ENCODE measurements at regions not wholly inside any gene's neighbourhood (a gene's known extent, or its start where the extent isn't known, plus 50 kb on each side); places are given as distances from the start of the nearest gene placed in this dataset.

- DNase-seq (ENCODE audit: low read depth) = no peak
Measured at GRCh38 chr10:129090165-129090564, 376.9 kb upstream of the MGMT start.

GRCh38 chr10:129090618-129091366 is 376.2 kb upstream of the MGMT start:
- DNase-seq (ENCODE audit: low read depth) = no peak

GRCh38 chr10:129093641-129094040 is 373.4 kb upstream of the MGMT start:
- DNase-seq (ENCODE audit: low read depth) = no peak

GRCh38 chr10:129094233-129094632 is 372.8 kb upstream of the MGMT start:
- no peak for DNase-seq (ENCODE audit: low read depth)

- DNase-seq (ENCODE audit: low read depth) = no peak
Measured at GRCh38 chr10:129094861-129095260, 372.2 kb upstream of the MGMT start.

- no peak for DNase-seq (ENCODE audit: low read depth)
Measured at GRCh38 chr10:129095680-129096064, 371.4 kb upstream of the MGMT start.

GRCh38 chr10:129096065-129096984 is 370.7 kb upstream of the MGMT start:
- DNase-seq (ENCODE audit: low read depth) = no peak

- no peak for DNase-seq (ENCODE audit: low read depth)
Measured at GRCh38 chr10:129097776-129098330, 369.2 kb upstream of the MGMT start.

GRCh38 chr10:129098517-129098916 is 368.5 kb upstream of the MGMT start:
- no peak for DNase-seq (ENCODE audit: low read depth)

GRCh38 chr10:129099486-129099885 is 367.6 kb upstream of the MGMT start:
- DNase-seq (ENCODE audit: low read depth) = no peak

- no peak for DNase-seq (ENCODE audit: low read depth)
Measured at GRCh38 chr10:129099992-129100391, 367.0 kb upstream of the MGMT start.

GRCh38 chr10:129101232-129101980 is 365.6 kb upstream of the MGMT start:
- DNase-seq (ENCODE audit: low read depth) = no peak

- DNase-seq (ENCODE audit: low read depth) = no peak
Measured at GRCh38 chr10:129102906-129103693, 363.9 kb upstream of the MGMT start.

- no peak for DNase-seq (ENCODE audit: low read depth)
Measured at GRCh38 chr10:129104266-129105045, 362.6 kb upstream of the MGMT start.

- no peak for DNase-seq (ENCODE audit: low read depth)
Measured at GRCh38 chr10:129105266-129105665, 361.8 kb upstream of the MGMT start.

- no peak for DNase-seq (ENCODE audit: low read depth)
Measured at GRCh38 chr10:129106314-129106713, 360.7 kb upstream of the MGMT start.

GRCh38 chr10:129107525-129107924 is 359.5 kb upstream of the MGMT start:
- no peak for DNase-seq (ENCODE audit: low read depth)

GRCh38 chr10:129108378-129108777 is 358.7 kb upstream of the MGMT start:
- DNase-seq (ENCODE audit: low read depth) = no peak

- DNase-seq (ENCODE audit: low read depth) = no peak
Measured at GRCh38 chr10:129108994-129109393, 358.0 kb upstream of the MGMT start.

GRCh38 chr10:129110780-129111179 is 356.3 kb upstream of the MGMT start:
- DNase-seq (ENCODE audit: low read depth) = no peak

- DNase-seq (ENCODE audit: low read depth) = no peak
Measured at GRCh38 chr10:129111922-129112321, 355.1 kb upstream of the MGMT start.
